ENCODE measurements at regions not wholly inside any gene's neighbourhood (a gene's known extent, or its start where the extent isn't known, plus 50 kb on each side); places are given as distances from the start of the nearest gene placed in this dataset.

GRCh38 chr16:85416228-85417109, 196.7 kb upstream of the GSE1 start:
- Histone ChIP-seq H3K9ac (no peak overlapping the region), H4K20me1 (ENCODE audit: insufficient read depth) (peaks cover 8% of the 10 kb centered on the region; the same call in 1 of the 2 replicates), H3K36me3 (replicated peaks in 1 of 2; ENCODE audit: control insufficient read depth in 1 of 2, insufficient read depth in 2 of 2, low read length in 1 of 2) (no peaks in the 10 kb centered on the region), H3K9me2 (no peaks in the 10 kb centered on the region), H3K4me2 (no peak overlapping the region), H3F3A (replicated peaks; ENCODE audit: insufficient read depth) (no peaks in the 10 kb centered on the region), H3K27ac (ENCODE audit: low read depth in 2 of 2, low read length in 1 of 2) (peak overlapping the region in 1 of 2 experiments; percentile 82; a peak in 2 of 4 replicates), H2AFZ (ENCODE audit: low read depth) (no peak overlapping the region), H3K79me2 (ENCODE audit: insufficient read depth) (no peaks in the 10 kb centered on the region), H3K4me3 (ENCODE audit: low read depth in 2 of 2, low read length in 1 of 2) (no peak overlapping the region), H3K4me1 (ENCODE audit: control insufficient read depth in 1 of 2, insufficient read depth in 2 of 2, low read depth in 1 of 2, low read length in 1 of 2) (peaks cover 0 to 37% of the 10 kb centered on the region in 2 experiments; a peak in 3 of 4 replicates), H3K27me3 (ENCODE audit: insufficient read depth) (no peaks in the 10 kb centered on the region), H3K9me3 (no peaks in the 10 kb centered on the region)
- TF ChIP-seq FOXM1 (IDR thresholded peaks at IDR 0.05; ENCODE audit: low read depth) (no peak), SMC3 (IDR thresholded peaks at IDR 0.05; ENCODE audit: low read depth, low read length) (peak; percentile 37), RAD21 (IDR thresholded peaks at IDR 0.05; ENCODE audit: low read length) (peak; percentile 45), CTCF (IDR thresholded peaks at IDR 0.05) (peak; percentile 64), EZH2phosphoT487 (IDR thresholded peaks at IDR 0.05; ENCODE audit: borderline replicate concordance, low read depth) (no peak)
- TF ChIP-seq, protein P1, sequence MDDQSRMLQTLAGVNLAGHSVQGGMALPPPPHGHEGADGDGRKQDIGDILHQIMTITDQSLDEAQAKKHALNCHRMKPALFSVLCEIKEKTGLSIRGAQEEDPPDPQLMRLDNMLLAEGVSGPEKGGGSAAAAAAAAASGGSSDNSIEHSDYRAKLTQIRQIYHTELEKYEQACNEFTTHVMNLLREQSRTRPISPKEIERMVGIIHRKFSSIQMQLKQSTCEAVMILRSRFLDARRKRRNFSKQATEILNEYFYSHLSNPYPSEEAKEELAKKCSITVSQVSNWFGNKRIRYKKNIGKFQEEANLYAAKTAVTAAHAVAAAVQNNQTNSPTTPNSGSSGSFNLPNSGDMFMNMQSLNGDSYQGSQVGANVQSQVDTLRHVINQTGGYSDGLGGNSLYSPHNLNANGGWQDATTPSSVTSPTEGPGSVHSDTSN (IDR thresholded peaks at IDR 0.05) = no peak
- TF ChIP-seq, protein P2, sequence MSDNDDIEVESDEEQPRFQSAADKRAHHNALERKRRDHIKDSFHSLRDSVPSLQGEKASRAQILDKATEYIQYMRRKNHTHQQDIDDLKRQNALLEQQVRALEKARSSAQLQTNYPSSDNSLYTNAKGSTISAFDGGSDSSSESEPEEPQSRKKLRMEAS (IDR thresholded peaks at IDR 0.05; ENCODE audit: low read depth) = peak; percentile 71
- TF ChIP-seq, protein P3, sequence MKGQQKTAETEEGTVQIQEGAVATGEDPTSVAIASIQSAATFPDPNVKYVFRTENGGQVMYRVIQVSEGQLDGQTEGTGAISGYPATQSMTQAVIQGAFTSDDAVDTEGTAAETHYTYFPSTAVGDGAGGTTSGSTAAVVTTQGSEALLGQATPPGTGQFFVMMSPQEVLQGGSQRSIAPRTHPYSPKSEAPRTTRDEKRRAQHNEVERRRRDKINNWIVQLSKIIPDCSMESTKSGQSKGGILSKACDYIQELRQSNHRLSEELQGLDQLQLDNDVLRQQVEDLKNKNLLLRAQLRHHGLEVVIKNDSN (IDR thresholded peaks at IDR 0.05; ENCODE audit: borderline replicate concordance, low read depth) = peak; percentile 57; the same call in 1 of the 2 replicates
- TF ChIP-seq, protein P4, sequence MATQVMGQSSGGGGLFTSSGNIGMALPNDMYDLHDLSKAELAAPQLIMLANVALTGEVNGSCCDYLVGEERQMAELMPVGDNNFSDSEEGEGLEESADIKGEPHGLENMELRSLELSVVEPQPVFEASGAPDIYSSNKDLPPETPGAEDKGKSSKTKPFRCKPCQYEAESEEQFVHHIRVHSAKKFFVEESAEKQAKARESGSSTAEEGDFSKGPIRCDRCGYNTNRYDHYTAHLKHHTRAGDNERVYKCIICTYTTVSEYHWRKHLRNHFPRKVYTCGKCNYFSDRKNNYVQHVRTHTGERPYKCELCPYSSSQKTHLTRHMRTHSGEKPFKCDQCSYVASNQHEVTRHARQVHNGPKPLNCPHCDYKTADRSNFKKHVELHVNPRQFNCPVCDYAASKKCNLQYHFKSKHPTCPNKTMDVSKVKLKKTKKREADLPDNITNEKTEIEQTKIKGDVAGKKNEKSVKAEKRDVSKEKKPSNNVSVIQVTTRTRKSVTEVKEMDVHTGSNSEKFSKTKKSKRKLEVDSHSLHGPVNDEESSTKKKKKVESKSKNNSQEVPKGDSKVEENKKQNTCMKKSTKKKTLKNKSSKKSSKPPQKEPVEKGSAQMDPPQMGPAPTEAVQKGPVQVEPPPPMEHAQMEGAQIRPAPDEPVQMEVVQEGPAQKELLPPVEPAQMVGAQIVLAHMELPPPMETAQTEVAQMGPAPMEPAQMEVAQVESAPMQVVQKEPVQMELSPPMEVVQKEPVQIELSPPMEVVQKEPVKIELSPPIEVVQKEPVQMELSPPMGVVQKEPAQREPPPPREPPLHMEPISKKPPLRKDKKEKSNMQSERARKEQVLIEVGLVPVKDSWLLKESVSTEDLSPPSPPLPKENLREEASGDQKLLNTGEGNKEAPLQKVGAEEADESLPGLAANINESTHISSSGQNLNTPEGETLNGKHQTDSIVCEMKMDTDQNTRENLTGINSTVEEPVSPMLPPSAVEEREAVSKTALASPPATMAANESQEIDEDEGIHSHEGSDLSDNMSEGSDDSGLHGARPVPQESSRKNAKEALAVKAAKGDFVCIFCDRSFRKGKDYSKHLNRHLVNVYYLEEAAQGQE (IDR thresholded peaks at IDR 0.05; ENCODE audit: low read depth, low read length) = no peak
- peak; percentile 79 for DNase-seq
- WGBS (ENCODE audit: low lambda C conversion rate) = 91% methylated on average over 19 of the region's 24 CpGs
- POLR2A ChIA-PET = no interaction called here
- CTCF ChIA-PET = interaction anchor here (0.6 to 3.5 kb wide), 21 partner anchors 8 to 200 kb away, joined by 3 to 25 read pairs (median 4); no protein-coding TSS in a partner anchor
